Smooth muscle cell (in vitro differentiated cells): ENCODE measurements at regions not wholly inside any gene's neighbourhood (a gene's known extent, or its start where the extent isn't known, plus 50 kb on each side); places are given as distances from the start of the nearest gene placed in this dataset.

Experiments used
- DNase-seq: peaks from one replicate; lab custom pipeline; 2025; ENCODE audit not compliant: unreplicated experiment; lab: John Stamatoyannopoulos, UW
- H2AFZ ChIP-seq: fragments of 200-600 bp; sonication (generic); 2 replicates; pipeline ENCODE4 v1.6.0; 2016; ENCODE audit warnings: antibody characterized with exemption, low read depth, mild to moderate bottlenecking
- H3F3A ChIP-seq: fragments of 200-600 bp; sonication (generic); 2 replicates; pipeline ENCODE4 v1.6.0; 2017; ENCODE audit warnings: antibody characterized with exemption, low read depth
- H3K27ac ChIP-seq: fragments of 200-600 bp; sonication (generic); 2 replicates; pipeline ENCODE4 v1.5.1; 2016; ENCODE audit warnings: low read depth, mild to moderate bottlenecking
- H3K27me3 ChIP-seq: fragments of 200-600 bp; sonication (generic); 2 replicates; pipeline ENCODE4 v1.6.1; 2016; ENCODE audit warnings: low read depth, mild to moderate bottlenecking
- H3K36me3 ChIP-seq: fragments of 200-600 bp; sonication (generic); 2 replicates; pipeline ENCODE4 v1.5.1; 2016; ENCODE audit warnings: low read depth
- H3K4me1 ChIP-seq: fragments of 200-600 bp; sonication (generic); 2 replicates; pipeline ENCODE4 v1.5.1; 2016; ENCODE audit warnings: low read depth
- H3K4me2 ChIP-seq: fragments of 200-600 bp; sonication (generic); 2 replicates; pipeline ENCODE4 v1.6.0; 2016; ENCODE audit warnings: mild to moderate bottlenecking
- H3K4me3 ChIP-seq: fragments of 200-600 bp; sonication (generic); 2 replicates; pipeline ENCODE4 v1.5.1; 2016; ENCODE audit warnings: mild to moderate bottlenecking
- H3K79me2 ChIP-seq: fragments of 200-600 bp; sonication (generic); 2 replicates; pipeline ENCODE4 v1.6.0; 2016; ENCODE audit warnings: low read depth, mild to moderate bottlenecking
- H3K9ac ChIP-seq: fragments of 200-600 bp; sonication (generic); 2 replicates; pipeline ENCODE4 v1.6.0; 2016; ENCODE audit warnings: low read depth
- H3K9me3 ChIP-seq: fragments of 200-600 bp; sonication (generic); replicated peaks from 2 replicates; pipeline ENCODE4 v1.5.1; 2016; ENCODE audit warnings: low read depth
- H4K20me1 ChIP-seq: fragments of 200-600 bp; sonication (generic); 2 replicates; pipeline ENCODE4 v1.6.0; 2016; ENCODE audit warnings: low read depth
- WGBS: methylation state at CpG from one replicate; pipeline ENCODE4 v1.1.7; 2016; ENCODE audit warnings: low lambda C conversion rate; 5-methylcytosine and 5-hydroxymethylcytosine counted together
- TF ChIP-seq, protein P1 (sequence below): fragments of 200-600 bp; sonication (generic); IDR thresholded peaks from 2 replicates; pipeline ENCODE4 v1.5.1; 2017; ENCODE audit warnings: borderline replicate concordance, mild to moderate bottlenecking, antibody characterized with exemption; ENCODE audit not compliant: insufficient read depth, poor library complexity, severe bottlenecking

DNA sequence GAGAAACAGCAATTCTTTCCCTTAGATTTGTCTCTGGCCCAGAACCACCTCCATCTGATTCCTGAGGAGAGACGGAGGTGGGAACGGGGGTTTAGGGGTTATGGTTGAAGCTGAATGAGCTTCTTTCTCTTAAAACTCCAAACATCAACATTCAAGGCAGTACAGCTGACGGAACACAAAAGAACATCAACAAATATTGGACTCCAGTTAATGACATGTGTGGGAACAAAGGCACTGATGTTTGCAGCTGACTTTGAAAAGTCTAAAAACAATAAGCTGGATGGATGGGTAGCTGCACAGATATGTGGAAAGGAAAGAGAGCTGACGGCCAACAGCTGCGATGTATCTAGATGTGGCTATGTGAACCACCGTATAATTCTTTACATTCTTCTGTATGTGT is 256.5 kb downstream of the SOD2 start:
- Histone ChIP-seq H3F3A (no peaks in the 10 kb centered on the region), H3K9ac (no peak overlapping the region), H4K20me1 (no peaks in the 10 kb centered on the region), H3K79me2 (no peaks in the 10 kb centered on the region), H3K27me3 (no peaks in the 10 kb centered on the region), H2AFZ (no peak overlapping the region), H3K4me1 (no peaks in the 10 kb centered on the region), H3K9me3 (peaks cover 4% of the 10 kb centered on the region), H3K4me3 (no peak overlapping the region), H3K36me3 (no peaks in the 10 kb centered on the region), H3K4me2 (no peak overlapping the region), H3K27ac (no peak overlapping the region)
- TF ChIP-seq, protein P1, sequence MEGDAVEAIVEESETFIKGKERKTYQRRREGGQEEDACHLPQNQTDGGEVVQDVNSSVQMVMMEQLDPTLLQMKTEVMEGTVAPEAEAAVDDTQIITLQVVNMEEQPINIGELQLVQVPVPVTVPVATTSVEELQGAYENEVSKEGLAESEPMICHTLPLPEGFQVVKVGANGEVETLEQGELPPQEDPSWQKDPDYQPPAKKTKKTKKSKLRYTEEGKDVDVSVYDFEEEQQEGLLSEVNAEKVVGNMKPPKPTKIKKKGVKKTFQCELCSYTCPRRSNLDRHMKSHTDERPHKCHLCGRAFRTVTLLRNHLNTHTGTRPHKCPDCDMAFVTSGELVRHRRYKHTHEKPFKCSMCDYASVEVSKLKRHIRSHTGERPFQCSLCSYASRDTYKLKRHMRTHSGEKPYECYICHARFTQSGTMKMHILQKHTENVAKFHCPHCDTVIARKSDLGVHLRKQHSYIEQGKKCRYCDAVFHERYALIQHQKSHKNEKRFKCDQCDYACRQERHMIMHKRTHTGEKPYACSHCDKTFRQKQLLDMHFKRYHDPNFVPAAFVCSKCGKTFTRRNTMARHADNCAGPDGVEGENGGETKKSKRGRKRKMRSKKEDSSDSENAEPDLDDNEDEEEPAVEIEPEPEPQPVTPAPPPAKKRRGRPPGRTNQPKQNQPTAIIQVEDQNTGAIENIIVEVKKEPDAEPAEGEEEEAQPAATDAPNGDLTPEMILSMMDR, result no peak
- WGBS, result 77% methylated on average over 6 of the region's 6 CpGs
- DNase-seq, result no peak

DNA sequence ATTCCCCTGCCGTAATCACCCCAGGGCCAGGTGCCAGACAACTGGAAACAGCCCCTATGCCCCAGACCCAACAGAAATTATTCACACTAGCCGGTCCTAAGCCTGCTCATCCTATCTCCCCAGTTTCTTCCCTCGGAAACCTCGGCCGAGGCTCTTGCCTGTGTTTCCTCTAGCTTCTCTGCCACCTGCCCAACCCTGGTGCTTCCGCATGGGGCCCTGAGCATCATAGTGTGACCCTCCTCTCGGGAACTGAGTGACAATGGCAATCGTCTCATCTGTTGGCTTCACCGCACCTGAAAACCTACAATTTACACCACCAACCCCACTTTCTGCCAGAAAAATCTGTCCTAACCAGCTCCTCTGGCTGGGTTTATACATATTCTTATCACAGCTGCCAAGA is 257.3 kb downstream of the SOD2 start:
- DNase-seq, result no peak
- Histone ChIP-seq H4K20me1 (no peaks in the 10 kb centered on the region), H3K9me3 (peaks cover 4% of the 10 kb centered on the region), H3K27ac (no peak overlapping the region), H3K79me2 (no peaks in the 10 kb centered on the region), H3K4me2 (no peak overlapping the region), H3K27me3 (no peaks in the 10 kb centered on the region), H3K9ac (no peak overlapping the region), H2AFZ (no peak overlapping the region), H3K36me3 (no peaks in the 10 kb centered on the region), H3K4me1 (no peaks in the 10 kb centered on the region), H3K4me3 (no peak overlapping the region), H3F3A (no peaks in the 10 kb centered on the region)
- TF ChIP-seq, protein P1, result no peak
- WGBS, result 94% methylated on average over 9 of the region's 9 CpGs

DNA sequence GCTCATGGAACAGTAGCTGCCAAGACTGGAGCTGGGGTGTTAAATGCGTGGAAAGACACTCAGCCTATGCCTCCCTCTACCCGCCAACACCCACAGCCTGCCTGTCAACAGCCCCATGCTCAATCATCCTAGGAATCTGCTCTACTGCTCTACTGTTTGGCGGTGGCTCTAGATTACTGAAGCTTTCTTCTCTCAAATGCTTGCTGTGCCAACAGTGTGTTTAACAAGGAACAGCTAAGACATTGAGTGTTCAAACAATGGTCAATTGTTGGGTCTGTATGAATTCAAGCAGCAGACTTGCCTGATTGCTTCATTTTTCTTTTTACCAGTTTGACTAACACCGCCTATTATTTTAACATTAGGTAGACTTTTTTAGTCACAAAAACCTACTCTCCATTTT is 258.6 kb downstream of the SOD2 start:
- Histone ChIP-seq H3K79me2 (no peaks in the 10 kb centered on the region), H4K20me1 (no peaks in the 10 kb centered on the region), H3K9me3 (peaks cover 4% of the 10 kb centered on the region), H3F3A (no peaks in the 10 kb centered on the region), H3K4me1 (no peaks in the 10 kb centered on the region), H3K4me3 (no peak overlapping the region), H3K27ac (no peak overlapping the region), H3K9ac (no peak overlapping the region), H2AFZ (no peak overlapping the region), H3K36me3 (no peaks in the 10 kb centered on the region), H3K27me3 (no peaks in the 10 kb centered on the region), H3K4me2 (no peak overlapping the region)
- no peak for DNase-seq
- TF ChIP-seq, protein P1, result no peak
- WGBS, result 63% methylated on average over 4 of the region's 4 CpGs

DNA sequence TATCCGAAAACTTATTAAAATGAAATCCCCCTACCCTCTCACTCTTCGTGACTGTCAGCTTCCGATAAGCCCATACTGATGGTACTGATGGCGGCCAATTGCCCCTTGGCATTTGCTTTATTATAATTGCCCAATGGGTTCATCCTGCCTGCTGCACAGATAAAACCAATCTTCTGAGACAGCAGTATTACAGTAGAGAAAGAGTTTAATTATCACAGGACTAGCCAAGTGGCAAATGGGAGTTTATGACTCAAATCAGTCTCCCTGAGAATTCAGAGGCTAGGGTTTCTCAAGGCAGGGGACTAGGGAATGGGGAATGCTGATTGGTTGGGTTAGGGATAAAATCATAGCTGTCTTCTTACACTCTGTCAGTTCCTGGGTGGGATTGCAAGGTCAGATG is 259.5 kb downstream of the SOD2 start:
- Histone ChIP-seq H3K36me3 (no peaks in the 10 kb centered on the region), H3K27me3 (no peaks in the 10 kb centered on the region), H3K4me2 (no peak overlapping the region), H2AFZ (no peak overlapping the region), H3K27ac (no peak overlapping the region), H3K4me1 (no peaks in the 10 kb centered on the region), H3K79me2 (no peaks in the 10 kb centered on the region), H3K9me3 (peaks cover 4% of the 10 kb centered on the region), H3F3A (no peaks in the 10 kb centered on the region), H3K4me3 (no peak overlapping the region), H3K9ac (no peak overlapping the region), H4K20me1 (no peaks in the 10 kb centered on the region)
- DNase-seq, result no peak
- TF ChIP-seq, protein P1, result no peak
- WGBS, result 91% methylated on average over 4 of the region's 4 CpGs
